Stomach (tissue), 4 donors: ENCODE measurements at regions not wholly inside any gene's neighbourhood (a gene's known extent, or its start where the extent isn't known, plus 50 kb on each side); places are given as distances from the start of the nearest gene placed in this dataset.
"Not testable (repeated sequence)": the region's sequence is repeated elsewhere in the genome, so short reads cannot be mapped to it uniquely, and the experiment has no call there.

Experiments used
- EP300 ChIP-seq: sonication (generic); formaldehyde crosslinking; IDR thresholded peaks from one replicate; pipeline ENCODE4 v1.6.1; 2017; ENCODE audit warnings: antibody characterized with exemption
- POLR2A ChIP-seq, 4 donors: fragments of 450-650 bp; IDR thresholded peaks; one replicate each; pipeline ENCODE4 v1.6.1; 2016; ENCODE audit warnings: antibody characterized with exemption in 4 of 4, control low read depth in 2 of 4, mild to moderate bottlenecking in 1 of 4, moderate library complexity in 1 of 4
- POLR2AphosphoS5 ChIP-seq, 3 donors: sonication (generic); formaldehyde crosslinking; IDR thresholded peaks; one replicate each; pipeline ENCODE4 v1.6.1; 2016; ENCODE audit warnings: antibody characterized with exemption in 3 of 3
- TF ChIP-seq, protein P1 (sequence below), 7 experiments: fragments of 450-650 bp in 4 of 7; fragments of 200-600 bp in 3 of 7; sonication (generic) in 3 of 7; IDR thresholded peaks; one replicate each; pipeline ENCODE4 v1.5.1; 2016 to 2019; ENCODE audit warnings: antibody characterized with exemption in 7 of 7, control low read depth in 2 of 7, mild to moderate bottlenecking in 1 of 7

DNA sequence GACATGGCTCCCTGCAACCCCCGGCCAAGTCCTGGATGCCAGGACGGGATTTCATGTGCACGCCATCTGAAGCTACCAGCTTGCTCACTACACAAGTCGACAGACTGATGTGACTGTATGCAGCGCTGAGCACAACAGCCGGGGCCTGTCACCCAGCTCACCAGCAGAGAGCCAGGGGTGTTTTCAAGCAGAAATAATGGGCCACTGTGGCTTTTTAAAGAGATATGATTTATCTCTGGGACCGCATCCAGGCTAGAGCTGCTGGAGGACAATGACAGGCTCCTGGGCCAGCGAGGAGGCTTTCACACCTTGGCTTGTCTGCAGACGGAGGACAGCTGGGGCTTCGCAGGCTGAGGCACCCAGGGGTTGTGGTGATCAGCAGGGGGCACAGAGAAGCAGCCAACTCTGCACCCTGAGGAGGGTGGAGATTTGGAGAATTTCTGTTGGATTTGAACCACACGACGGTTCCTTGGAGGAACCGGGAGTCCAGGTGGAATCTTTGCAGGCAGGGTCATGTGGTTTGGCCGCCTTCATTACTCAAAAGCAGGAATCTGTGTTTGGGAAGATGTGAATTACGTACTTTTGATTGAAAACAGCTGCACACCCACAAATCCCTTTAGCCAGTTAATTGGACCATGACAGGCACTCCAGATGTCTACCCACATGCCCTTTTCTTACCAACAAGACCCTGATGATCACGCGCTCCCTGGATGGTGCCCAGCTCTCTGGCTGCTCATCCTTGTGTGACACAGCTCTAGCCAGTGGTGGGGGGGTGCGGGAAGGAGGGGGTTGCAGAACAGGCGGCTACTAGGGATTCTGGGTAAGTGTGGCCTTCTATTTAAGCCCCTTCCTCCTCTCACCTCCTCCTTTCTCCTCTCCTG lies 430.6 kb downstream of the PREX1 start:
- TF ChIP-seq, protein P1, sequence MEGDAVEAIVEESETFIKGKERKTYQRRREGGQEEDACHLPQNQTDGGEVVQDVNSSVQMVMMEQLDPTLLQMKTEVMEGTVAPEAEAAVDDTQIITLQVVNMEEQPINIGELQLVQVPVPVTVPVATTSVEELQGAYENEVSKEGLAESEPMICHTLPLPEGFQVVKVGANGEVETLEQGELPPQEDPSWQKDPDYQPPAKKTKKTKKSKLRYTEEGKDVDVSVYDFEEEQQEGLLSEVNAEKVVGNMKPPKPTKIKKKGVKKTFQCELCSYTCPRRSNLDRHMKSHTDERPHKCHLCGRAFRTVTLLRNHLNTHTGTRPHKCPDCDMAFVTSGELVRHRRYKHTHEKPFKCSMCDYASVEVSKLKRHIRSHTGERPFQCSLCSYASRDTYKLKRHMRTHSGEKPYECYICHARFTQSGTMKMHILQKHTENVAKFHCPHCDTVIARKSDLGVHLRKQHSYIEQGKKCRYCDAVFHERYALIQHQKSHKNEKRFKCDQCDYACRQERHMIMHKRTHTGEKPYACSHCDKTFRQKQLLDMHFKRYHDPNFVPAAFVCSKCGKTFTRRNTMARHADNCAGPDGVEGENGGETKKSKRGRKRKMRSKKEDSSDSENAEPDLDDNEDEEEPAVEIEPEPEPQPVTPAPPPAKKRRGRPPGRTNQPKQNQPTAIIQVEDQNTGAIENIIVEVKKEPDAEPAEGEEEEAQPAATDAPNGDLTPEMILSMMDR (IDR thresholded peaks at IDR 0.05): not testable (repeated sequence)
- TF ChIP-seq POLR2A (IDR thresholded peaks at IDR 0.05); EP300; POLR2AphosphoS5 (IDR thresholded peaks at IDR 0.05): not testable (repeated sequence)
